ENCODE measurements at regions not wholly inside any gene's neighbourhood (a gene's known extent, or its start where the extent isn't known, plus 50 kb on each side); places are given as distances from the start of the nearest gene placed in this dataset.

- H3K27me3 ChIP-seq (ENCODE audit: insufficient read depth, poor library complexity, severe bottlenecking) = no peaks in the 10 kb centered on the region
- H3K27ac ChIP-seq (replicated peaks) = no peak overlapping the region
- H3K4me3 ChIP-seq (replicated peaks; ENCODE audit: insufficient read depth, low read length) = no peak overlapping the region
- no peak for DNase-seq (ENCODE audit: low read depth in 1 of 2, low spot score in 1 of 2)
- no peak for TF ChIP-seq SPI1 (IDR thresholded peaks at IDR 0.05; ENCODE audit: borderline replicate concordance, low read depth)
- no peak for TF ChIP-seq POLR2AphosphoS5 (IDR thresholded peaks at IDR 0.05; ENCODE audit: low read depth)
- TF ChIP-seq GABPA (IDR thresholded peaks at IDR 0.05; ENCODE audit: low read depth) = no peak
- no peak for TF ChIP-seq REST (IDR thresholded peaks at IDR 0.05; ENCODE audit: insufficient replicate concordance, low read depth)
- TF ChIP-seq, protein P1, sequence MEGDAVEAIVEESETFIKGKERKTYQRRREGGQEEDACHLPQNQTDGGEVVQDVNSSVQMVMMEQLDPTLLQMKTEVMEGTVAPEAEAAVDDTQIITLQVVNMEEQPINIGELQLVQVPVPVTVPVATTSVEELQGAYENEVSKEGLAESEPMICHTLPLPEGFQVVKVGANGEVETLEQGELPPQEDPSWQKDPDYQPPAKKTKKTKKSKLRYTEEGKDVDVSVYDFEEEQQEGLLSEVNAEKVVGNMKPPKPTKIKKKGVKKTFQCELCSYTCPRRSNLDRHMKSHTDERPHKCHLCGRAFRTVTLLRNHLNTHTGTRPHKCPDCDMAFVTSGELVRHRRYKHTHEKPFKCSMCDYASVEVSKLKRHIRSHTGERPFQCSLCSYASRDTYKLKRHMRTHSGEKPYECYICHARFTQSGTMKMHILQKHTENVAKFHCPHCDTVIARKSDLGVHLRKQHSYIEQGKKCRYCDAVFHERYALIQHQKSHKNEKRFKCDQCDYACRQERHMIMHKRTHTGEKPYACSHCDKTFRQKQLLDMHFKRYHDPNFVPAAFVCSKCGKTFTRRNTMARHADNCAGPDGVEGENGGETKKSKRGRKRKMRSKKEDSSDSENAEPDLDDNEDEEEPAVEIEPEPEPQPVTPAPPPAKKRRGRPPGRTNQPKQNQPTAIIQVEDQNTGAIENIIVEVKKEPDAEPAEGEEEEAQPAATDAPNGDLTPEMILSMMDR (IDR thresholded peaks at IDR 0.05; ENCODE audit: insufficient read depth, low read length) = no peak
Observed at GRCh38 chr2:175568109-175568730, 386.7 kb upstream of the ATP5MC3 start.

- H3K27me3 ChIP-seq (ENCODE audit: insufficient read depth, poor library complexity, severe bottlenecking) = no peaks in the 10 kb centered on the region
- TF ChIP-seq SPI1 (IDR thresholded peaks at IDR 0.05; ENCODE audit: borderline replicate concordance, low read depth) (no peak), GABPA (IDR thresholded peaks at IDR 0.05; ENCODE audit: low read depth) (no peak), REST (IDR thresholded peaks at IDR 0.05; ENCODE audit: insufficient replicate concordance, low read depth) (no peak), POLR2AphosphoS5 (IDR thresholded peaks at IDR 0.05; ENCODE audit: low read depth) (no peak)
- TF ChIP-seq, protein P1 (IDR thresholded peaks at IDR 0.05; ENCODE audit: insufficient read depth, low read length) = no peak
- no peak overlapping the region for H3K4me3 ChIP-seq (replicated peaks; ENCODE audit: insufficient read depth, low read length)
- no peak for DNase-seq (ENCODE audit: low read depth in 1 of 2, low spot score in 1 of 2)
- H3K27ac ChIP-seq (replicated peaks) = no peak overlapping the region
Observed at GRCh38 chr2:175567435-175568061, 386.0 kb upstream of the ATP5MC3 start.

GRCh38 chr2:175560521-175561169 is 379.1 kb upstream of the ATP5MC3 start:
- TF ChIP-seq, protein P1 (IDR thresholded peaks at IDR 0.05; ENCODE audit: insufficient read depth, low read length) = no peak
- no peak for TF ChIP-seq GABPA (IDR thresholded peaks at IDR 0.05; ENCODE audit: low read depth)
- no peak for TF ChIP-seq REST (IDR thresholded peaks at IDR 0.05; ENCODE audit: insufficient replicate concordance, low read depth)
- TF ChIP-seq SPI1 (IDR thresholded peaks at IDR 0.05; ENCODE audit: borderline replicate concordance, low read depth) = no peak
- no peak for TF ChIP-seq POLR2AphosphoS5 (IDR thresholded peaks at IDR 0.05; ENCODE audit: low read depth)
- no peak overlapping the region for H3K27ac ChIP-seq (replicated peaks)
- H3K4me3 ChIP-seq (replicated peaks; ENCODE audit: insufficient read depth, low read length) = no peak overlapping the region
- DNase-seq (ENCODE audit: low read depth in 1 of 2, low spot score in 1 of 2) = no peak
- no peaks in the 10 kb centered on the region for H3K27me3 ChIP-seq (ENCODE audit: insufficient read depth, poor library complexity, severe bottlenecking)

Measured in HL-60 (cell line).